ENCODE measurements at regions not wholly inside any gene's neighbourhood (a gene's known extent, or its start where the extent isn't known, plus 50 kb on each side); places are given as distances from the start of the nearest gene placed in this dataset.

DNA sequence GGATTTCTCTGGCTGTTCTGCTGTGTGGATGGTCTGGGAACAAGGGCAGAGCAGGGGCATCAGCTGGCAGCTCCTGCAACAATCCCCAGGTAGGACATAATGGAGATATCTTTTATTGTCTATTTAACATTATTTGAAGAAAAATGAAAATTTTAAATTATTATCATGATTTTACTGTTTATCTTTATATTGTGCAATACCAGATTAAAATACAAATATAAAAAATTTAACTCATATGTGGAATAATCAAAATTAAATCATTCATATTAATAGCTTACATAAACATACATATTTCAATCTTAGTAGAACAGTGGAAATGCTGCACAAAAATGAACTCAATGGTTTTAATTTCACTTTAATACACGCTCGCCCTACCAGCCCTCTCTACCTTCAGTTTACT is 70.6 kb upstream of the FAM110C start:
- H3K9me3 ChIP-seq = no peaks in the 10 kb centered on the region
- no peak overlapping the region for H3K4me3 ChIP-seq
- H3K27me3 ChIP-seq = no peaks in the 10 kb centered on the region
- no peak for DNase-seq
- no peaks in the 10 kb centered on the region for H3K4me1 ChIP-seq
- H3K27ac ChIP-seq = no peak overlapping the region
- no peak overlapping the region for H3K9ac ChIP-seq (ENCODE audit: low read depth in 2 of 2, low read length in 2 of 2)
- TF ChIP-seq, protein P1, sequence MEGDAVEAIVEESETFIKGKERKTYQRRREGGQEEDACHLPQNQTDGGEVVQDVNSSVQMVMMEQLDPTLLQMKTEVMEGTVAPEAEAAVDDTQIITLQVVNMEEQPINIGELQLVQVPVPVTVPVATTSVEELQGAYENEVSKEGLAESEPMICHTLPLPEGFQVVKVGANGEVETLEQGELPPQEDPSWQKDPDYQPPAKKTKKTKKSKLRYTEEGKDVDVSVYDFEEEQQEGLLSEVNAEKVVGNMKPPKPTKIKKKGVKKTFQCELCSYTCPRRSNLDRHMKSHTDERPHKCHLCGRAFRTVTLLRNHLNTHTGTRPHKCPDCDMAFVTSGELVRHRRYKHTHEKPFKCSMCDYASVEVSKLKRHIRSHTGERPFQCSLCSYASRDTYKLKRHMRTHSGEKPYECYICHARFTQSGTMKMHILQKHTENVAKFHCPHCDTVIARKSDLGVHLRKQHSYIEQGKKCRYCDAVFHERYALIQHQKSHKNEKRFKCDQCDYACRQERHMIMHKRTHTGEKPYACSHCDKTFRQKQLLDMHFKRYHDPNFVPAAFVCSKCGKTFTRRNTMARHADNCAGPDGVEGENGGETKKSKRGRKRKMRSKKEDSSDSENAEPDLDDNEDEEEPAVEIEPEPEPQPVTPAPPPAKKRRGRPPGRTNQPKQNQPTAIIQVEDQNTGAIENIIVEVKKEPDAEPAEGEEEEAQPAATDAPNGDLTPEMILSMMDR (IDR thresholded peaks at IDR 0.05) = no peak
- H3K36me3 ChIP-seq = no peaks in the 10 kb centered on the region
- intact Hi-C loops (cut with DNase I) = no loop called here

DNA sequence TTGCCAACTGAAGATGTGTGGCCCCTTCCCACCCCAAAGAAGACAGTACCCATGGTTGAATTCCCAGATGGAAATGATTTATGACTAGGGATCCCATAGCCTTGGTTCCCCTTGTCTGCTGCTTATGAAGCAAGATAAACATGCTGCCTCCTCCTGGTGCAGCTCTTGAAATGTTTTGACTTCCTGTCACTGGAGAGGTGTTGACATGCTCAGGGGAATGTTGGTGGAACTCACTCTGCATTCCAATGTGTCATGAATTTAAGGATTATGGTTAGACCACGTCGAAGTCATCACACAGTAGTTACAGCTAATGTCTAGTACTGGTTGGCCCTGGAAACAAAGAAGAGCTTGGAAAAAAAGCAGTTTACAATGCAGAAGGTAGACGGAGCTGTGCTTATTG is 69.0 kb upstream of the FAM110C start:
- Histone ChIP-seq H3K27ac (no peak overlapping the region), H3K9ac (ENCODE audit: low read depth in 2 of 2, low read length in 2 of 2) (no peak overlapping the region), H3K4me3 (no peak overlapping the region), H3K36me3 (no peaks in the 10 kb centered on the region), H3K4me1 (no peaks in the 10 kb centered on the region), H3K27me3 (no peaks in the 10 kb centered on the region), H3K9me3 (no peaks in the 10 kb centered on the region)
- no peak for DNase-seq
- intact Hi-C loops (cut with DNase I) = no loop called here
- TF ChIP-seq, protein P1 (IDR thresholded peaks at IDR 0.05) = no peak

DNA sequence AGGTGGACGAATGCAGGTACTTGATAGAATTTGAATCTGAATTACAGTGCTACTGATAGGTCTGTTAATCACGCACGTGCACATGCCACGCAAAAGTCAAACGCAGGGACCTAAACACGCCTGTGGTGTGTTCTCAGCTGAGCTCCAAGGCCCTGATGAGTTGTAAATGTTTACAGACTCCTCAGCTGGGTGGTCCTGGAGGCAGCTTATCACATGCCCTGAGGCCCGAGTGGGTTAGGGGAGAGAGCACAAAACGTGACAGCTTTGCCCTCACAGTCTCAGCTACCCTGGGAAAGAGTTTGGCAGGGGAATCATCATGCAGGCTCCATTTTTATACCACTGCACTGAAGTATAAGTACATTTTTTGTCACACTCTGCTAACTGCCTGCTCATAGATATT is 68.3 kb upstream of the FAM110C start:
- Histone ChIP-seq H3K9me3 (no peaks in the 10 kb centered on the region), H3K36me3 (no peaks in the 10 kb centered on the region), H3K9ac (ENCODE audit: low read depth in 2 of 2, low read length in 2 of 2) (no peak overlapping the region), H3K4me3 (no peak overlapping the region), H3K27ac (no peak overlapping the region), H3K4me1 (no peaks in the 10 kb centered on the region), H3K27me3 (no peaks in the 10 kb centered on the region)
- TF ChIP-seq, protein P1 (IDR thresholded peaks at IDR 0.05) = no peak
- intact Hi-C loops (cut with DNase I) = no loop called here
- no peak for DNase-seq

DNA sequence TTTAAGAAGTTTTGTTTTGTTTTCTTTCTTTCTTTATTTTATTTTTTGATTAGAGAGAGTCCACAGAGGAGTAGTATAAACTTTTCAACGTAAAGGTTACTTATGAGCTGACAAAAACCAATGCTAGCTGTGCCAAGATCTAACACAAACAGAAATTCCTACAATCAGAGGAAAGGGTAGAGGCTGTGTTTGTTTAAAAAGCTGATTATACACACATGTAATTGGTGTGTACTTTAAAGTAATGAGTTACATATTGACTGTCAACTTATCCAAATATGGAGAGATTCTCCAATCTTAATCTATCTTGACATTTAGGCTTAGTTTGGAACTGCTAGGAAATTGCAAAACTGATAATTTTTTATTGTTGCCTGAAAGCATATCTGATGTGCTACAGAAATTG is 63.7 kb upstream of the FAM110C start:
- no peaks in the 10 kb centered on the region for H3K27me3 ChIP-seq
- H3K4me1 ChIP-seq = no peaks in the 10 kb centered on the region
- no peak overlapping the region for H3K9ac ChIP-seq (ENCODE audit: low read depth in 2 of 2, low read length in 2 of 2)
- no peak for DNase-seq
- H3K4me3 ChIP-seq = no peak overlapping the region
- H3K27ac ChIP-seq = no peak overlapping the region
- TF ChIP-seq, protein P1 (IDR thresholded peaks at IDR 0.05) = no peak
- H3K36me3 ChIP-seq = no peaks in the 10 kb centered on the region
- intact Hi-C loops (cut with DNase I) = no loop called here
- no peaks in the 10 kb centered on the region for H3K9me3 ChIP-seq

DNA sequence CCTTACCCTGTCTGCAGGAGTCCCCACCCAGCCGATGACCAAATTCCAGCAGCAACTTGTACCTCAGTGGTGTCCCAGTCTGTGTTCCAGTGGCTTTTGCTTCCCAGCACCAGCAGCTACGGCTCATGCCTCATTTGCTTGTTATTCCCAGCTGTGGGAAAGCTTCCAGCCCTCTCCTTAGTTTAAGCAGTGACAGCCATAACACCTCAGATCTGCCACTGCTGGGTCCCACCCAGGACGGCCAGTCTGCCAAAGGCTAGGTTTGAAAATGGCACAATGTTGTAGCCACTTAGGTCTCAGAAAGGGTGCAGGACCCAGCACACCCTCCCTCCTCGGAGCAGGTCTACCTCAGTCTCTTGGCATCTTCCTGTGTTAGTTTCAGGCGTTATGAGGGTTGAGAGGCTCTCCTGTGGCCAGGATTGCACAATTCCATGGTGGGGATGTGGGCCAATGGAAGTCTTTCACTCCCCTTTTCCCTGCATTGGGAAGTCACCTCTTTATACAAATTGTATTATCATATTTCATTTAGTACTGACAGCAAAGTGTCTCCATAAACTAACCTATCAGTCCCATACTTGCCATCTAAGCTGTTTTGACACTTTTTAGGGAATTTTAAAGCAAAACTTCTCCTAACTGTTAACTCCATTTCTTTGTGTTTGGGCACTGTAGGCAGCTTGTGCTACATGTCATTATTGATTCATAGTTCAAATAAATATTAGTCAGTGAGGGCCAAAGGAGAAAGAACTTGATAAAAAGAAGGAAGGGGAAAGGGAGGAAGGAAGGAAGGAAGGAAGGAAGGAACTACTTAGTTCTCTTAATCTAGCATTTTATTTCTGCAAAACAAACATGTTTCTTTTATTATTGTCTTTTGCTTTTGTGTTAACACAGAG is 62.9 kb upstream of the FAM110C start:
- Histone ChIP-seq H3K36me3 (no peaks in the 10 kb centered on the region), H3K4me3 (no peak overlapping the region), H3K4me1 (no peaks in the 10 kb centered on the region), H3K9ac (ENCODE audit: low read depth in 2 of 2, low read length in 2 of 2) (no peak overlapping the region), H3K27me3 (no peaks in the 10 kb centered on the region), H3K27ac (no peak overlapping the region), H3K9me3 (no peaks in the 10 kb centered on the region)
- intact Hi-C loops (cut with DNase I) = no loop called here
- TF ChIP-seq, protein P1 (IDR thresholded peaks at IDR 0.05) = no peak
- no peak for DNase-seq
